Activated effector memory CD4-positive, alpha-beta T cell treated with anti-CD3 and anti-CD28 coated beads, Interleukin-2, amount 50 U/mL, for 16 hours (primary cell): ENCODE measurements at regions not wholly inside any gene's neighbourhood (a gene's known extent, or its start where the extent isn't known, plus 50 kb on each side); places are given as distances from the start of the nearest gene placed in this dataset.

ENCODE experiments used
- DNase-seq: peaks from one replicate; pipeline ENCODE4 v3.0.0-alpha.2; 2020

- DNase-seq, result no peak
Measured at GRCh38 chr6:121499666-121500065, 64.2 kb downstream of the GJA1 start.

GRCh38 chr6:121503589-121503991 lies 68.1 kb downstream of the GJA1 start:
- DNase-seq, result no peak

- DNase-seq, result no peak
Measured at GRCh38 chr6:121504227-121504626, 68.8 kb downstream of the GJA1 start.

DNA sequence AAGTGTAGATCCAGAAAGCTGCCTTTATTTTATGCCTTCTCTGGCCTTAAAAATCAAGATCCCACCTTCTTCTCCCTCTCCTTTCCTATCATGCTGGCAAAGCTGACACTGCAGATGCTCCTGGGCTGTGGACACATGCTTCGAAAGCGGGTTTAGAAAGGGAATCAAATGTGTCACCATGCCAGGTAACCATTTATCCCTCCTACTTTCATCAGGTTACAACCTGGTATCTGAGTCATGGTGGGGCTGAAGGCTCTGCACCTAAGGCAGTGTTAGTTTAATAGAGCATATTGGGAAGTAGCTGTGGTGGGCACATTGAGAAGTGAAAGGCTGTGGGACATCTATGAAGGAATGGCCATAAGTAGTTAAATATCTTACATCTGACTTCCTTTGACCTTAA lies 69.8 kb downstream of the GJA1 start:
- DNase-seq, result no peak

GRCh38 chr6:121506761-121507754 lies 71.6 kb downstream of the GJA1 start:
- no peak for DNase-seq

- no peak for DNase-seq
Measured at GRCh38 chr6:121510568-121511177, 75.2 kb downstream of the GJA1 start.

DNA sequence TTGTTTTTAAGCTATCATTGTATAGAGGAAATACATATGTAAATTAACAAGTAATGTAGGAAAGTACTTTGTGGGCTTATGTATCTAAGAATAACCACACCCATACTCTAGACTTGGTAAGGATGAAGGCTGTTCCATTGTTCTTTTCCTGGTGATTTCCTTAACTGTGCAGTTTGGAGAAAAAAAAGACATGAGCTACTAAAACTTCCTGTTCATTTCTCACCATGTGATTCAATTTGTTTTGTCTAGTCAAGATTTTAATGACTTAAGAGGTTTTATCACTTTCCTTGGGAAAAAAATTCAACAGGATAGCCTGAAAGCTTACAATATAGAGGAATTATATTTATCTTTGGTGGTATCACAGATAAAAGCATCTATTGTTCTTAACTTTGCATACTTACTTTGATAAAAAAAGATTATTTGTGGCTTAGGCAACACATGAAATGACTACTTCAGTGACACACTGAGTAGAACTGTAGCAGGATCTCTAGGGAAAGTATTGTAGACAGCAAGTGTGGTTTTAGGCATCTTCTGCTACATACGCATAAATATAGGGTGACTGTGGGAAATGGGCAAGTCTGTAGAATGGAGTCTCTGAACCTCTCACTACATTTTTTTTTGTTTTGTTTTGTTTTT lies 80.3 kb downstream of the GJA1 start:
- DNase-seq, result no peak

GRCh38 chr6:121516331-121516730 lies 80.9 kb downstream of the GJA1 start:
- no peak for DNase-seq

GRCh38 chr6:121520337-121521163 lies 85.1 kb downstream of the GJA1 start:
- DNase-seq, result no peak

DNA sequence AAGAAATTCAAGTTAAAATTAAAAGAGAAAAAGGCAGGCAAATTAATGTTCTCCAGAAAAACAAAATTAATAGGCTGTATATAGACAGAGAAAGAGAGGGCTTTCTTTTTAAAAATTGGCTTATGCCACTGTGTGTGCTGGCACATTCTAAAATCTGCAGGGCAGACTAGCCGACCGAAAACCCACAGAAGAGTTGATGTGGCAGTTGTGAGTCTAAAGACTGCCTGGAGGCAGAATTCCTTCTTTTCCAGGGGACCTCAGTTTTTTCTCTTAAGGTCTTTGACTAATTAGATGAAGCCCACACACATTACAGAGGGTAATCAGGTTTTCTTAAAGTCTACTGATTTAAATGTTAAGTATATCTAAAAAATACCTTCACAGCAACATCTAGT lies 85.7 kb downstream of the GJA1 start:
- no peak for DNase-seq

DNA sequence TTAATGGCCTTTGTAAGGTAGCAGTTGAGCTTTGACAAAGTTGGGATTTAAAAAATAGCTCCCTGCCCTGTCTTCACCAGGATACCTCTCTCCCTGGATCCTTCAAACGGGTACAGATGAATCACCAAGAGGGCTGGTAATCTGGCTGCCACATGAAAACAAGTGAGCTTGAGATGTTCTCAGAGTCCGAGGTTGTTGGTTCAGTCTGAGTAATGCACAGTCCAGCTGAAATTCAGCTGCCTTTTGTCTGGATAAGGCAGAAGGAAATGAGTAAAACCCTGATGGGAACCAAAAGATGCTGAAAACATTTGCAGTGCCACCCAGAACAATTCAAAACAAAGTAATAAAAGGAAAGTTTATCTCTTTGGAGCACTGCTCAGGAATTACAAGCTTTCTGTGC lies 86.8 kb downstream of the GJA1 start:
- no peak for DNase-seq

DNA sequence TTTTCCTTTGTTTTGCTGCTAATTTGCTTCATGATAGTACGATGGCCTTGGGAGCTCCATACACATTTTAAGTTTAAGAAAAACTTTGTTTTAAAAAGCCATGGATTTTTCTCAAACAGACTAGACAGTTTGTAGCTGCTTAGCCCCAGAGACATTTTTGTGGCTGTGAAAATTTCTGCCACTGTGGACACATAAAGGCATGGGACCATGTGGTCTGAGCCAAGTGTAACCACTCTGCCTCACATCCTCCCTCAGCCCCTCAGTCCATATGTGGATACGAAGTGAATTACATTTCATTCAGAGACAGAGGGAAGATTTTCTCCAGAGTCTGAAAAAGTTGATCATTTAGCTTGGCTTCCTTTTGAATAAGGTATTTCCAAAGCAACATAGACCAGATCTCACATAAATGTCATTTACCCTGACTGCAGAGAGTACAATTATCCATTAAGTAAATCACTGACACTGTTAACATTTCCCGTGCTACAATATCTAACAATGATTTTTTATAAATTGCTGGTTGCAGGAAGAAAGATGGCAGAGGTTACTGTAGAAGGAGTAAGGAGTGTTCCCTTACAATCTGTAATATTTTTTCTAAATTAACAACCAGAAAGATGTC lies 87.4 kb downstream of the GJA1 start:
- no peak for DNase-seq

GRCh38 chr6:121523628-121524027 lies 88.2 kb downstream of the GJA1 start:
- DNase-seq, result no peak

- DNase-seq, result no peak
Measured at GRCh38 chr6:121526282-121526681, 90.8 kb downstream of the GJA1 start.

- no peak for DNase-seq
Measured at GRCh38 chr6:121531658-121532169, 96.3 kb downstream of the GJA1 start.

GRCh38 chr6:121533321-121533841 lies 97.9 kb downstream of the GJA1 start:
- DNase-seq, result no peak

GRCh38 chr6:121535777-121536176 lies 100.3 kb downstream of the GJA1 start:
- no peak for DNase-seq

DNA sequence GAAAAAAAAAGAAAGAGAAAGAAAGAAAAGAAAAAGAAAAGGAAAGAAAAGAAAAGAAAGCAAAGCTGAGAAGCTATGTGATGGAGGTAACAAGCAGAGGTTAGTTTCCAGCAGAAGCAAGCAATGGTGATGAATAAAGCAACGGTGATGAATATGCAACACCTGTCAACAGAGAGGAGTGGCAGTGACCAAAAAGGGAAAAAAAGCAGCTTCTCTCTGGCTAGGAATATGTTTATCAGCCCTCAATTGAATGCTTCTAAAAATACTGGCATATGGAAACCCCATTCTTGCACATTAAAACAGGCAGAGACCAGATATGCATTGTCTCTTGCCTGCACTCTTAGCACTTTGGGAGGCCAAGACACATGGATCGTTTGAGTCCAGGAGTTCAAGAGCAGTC lies 100.9 kb downstream of the GJA1 start:
- no peak for DNase-seq

DNA sequence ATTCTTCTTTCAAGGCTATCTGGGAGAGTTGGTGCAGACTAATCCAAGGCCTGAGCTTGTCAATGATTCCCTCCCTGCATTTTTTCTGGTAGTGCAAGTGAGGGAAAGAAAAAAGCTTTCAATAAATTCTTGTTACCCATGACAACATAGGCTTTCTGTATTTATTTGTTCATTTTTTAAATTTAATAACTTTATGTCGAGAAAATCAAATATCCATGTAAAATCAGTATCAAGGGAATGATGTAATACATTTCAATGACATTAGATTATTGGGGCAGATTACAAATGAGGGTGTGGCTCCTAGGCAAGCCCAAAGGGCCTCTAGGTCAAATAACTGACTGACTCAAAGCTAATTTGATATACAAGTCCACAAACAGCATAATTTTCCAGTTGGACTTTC lies 104.0 kb downstream of the GJA1 start:
- DNase-seq, result no peak

GRCh38 chr6:121540210-121540609 lies 104.8 kb downstream of the GJA1 start:
- no peak for DNase-seq

DNA sequence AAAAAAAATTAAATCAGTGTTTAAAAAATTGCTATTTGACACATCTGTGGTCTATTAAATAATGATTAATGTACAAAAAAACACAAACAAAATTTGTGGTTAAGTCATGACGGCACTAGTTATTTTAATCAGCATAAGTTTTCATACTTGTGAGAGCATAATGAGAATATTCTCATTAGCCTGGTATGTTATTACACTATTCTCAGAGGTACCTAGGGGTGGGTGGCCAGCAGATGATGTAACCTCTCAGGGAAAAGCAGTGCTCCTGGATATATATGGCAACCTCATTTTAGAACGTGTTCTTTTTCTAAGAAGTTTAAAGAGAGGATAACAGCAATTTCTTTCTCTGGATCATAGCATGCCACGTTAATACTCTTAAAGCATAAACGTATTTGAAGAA lies 109.2 kb downstream of the GJA1 start:
- no peak for DNase-seq

DNA sequence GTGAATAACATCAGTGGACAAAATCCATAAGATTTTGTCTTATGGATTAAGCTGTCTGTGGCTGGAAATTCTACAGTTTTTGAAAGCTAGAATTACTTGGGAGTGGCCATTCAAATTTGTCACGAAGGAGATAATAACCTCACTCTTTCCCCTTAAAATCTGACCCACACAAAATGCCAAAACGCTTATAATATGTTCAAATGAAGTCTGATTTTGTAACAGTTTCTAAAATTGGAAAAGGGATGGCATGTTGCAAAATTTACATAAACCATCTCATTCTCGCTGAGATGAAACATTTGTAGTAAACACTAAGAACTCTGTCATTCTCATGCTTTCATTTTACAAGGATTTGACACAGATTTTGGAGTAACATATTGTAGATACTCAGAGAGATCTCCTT lies 112.7 kb downstream of the GJA1 start:
- DNase-seq, result no peak
